SU-DHL-6 (cell line): ENCODE measurements at regions not wholly inside any gene's neighbourhood (a gene's known extent, or its start where the extent isn't known, plus 50 kb on each side); places are given as distances from the start of the nearest gene placed in this dataset.

Experiments
- H2AFZ ChIP-seq: fragments of 200-600 bp; sonication (generic); 2 replicates; pipeline ENCODE4 v1.6.1; 2014; ENCODE audit warnings: low read depth, mild to moderate bottlenecking, moderate library complexity, mixed read lengths, antibody characterized with exemption, low read length; ENCODE audit not compliant: severe bottlenecking
- H3F3A ChIP-seq: fragments of 200-600 bp; shearing (Covaris generic); 2 replicates; pipeline ENCODE4 v1.6.0; 2016; ENCODE audit warnings: antibody characterized with exemption, mild to moderate bottlenecking; ENCODE audit not compliant: insufficient read depth
- H3K27ac ChIP-seq: fragments of 200-600 bp; sonication (generic); 2 replicates; pipeline ENCODE4 v1.5.1; 2016; ENCODE audit warnings: low read depth, mild to moderate bottlenecking, low read length, moderate library complexity, mixed read lengths
- H3K27me3 ChIP-seq: fragments of 200-600 bp; sonication (generic), shearing (Covaris generic); 2 replicates; pipeline ENCODE4 v1.6.0; 2014; ENCODE audit warnings: mild to moderate bottlenecking, low read length
- H3K36me3 ChIP-seq: fragments of 200-600 bp; sonication (generic); 2 replicates; pipeline ENCODE4 v1.6.1; 2014; ENCODE audit warnings: mild to moderate bottlenecking, low read length, mixed read lengths
- H3K4me2 ChIP-seq: fragments of 300-600, 200-600 bp; shearing (Covaris generic), sonication (generic); 2 replicates; pipeline ENCODE4 v1.6.0; 2014; ENCODE audit warnings: low read length, low read depth, mild to moderate bottlenecking; ENCODE audit not compliant: poor library complexity, severe bottlenecking
- H3K4me3 ChIP-seq: fragments of 200-600 bp; sonication (generic); 2 replicates; pipeline ENCODE4 v1.5.1; 2014; ENCODE audit warnings: antibody characterized with exemption, low read length, mild to moderate bottlenecking, mixed read lengths; ENCODE audit not compliant: insufficient read depth, poor library complexity, severe bottlenecking
- H3K79me2 ChIP-seq: fragments of 200-600 bp; sonication (generic); 2 replicates; pipeline ENCODE4 v1.6.1; 2014; ENCODE audit warnings: mild to moderate bottlenecking, low read length, moderate library complexity; ENCODE audit not compliant: insufficient read depth
- H3K9ac ChIP-seq: fragments of 200-600 bp; sonication (generic); 2 replicates; pipeline ENCODE4 v1.7.0; 2014; ENCODE audit warnings: mild to moderate bottlenecking, low read length
- H3K9me2 ChIP-seq: fragments of 200-600 bp; sonication (generic); replicated peaks from 2 replicates; pipeline ENCODE4 v1.6.1; 2014; ENCODE audit warnings: low read length; ENCODE audit not compliant: insufficient read depth
- H3K9me3 ChIP-seq: fragments of 200-600 bp; sonication (generic); 2 replicates; pipeline ENCODE4 v1.6.1; 2014; ENCODE audit warnings: low read length, mixed read lengths; ENCODE audit not compliant: insufficient read depth
- H4K20me1 ChIP-seq: fragments of 200-600 bp; sonication (generic); 2 replicates; pipeline ENCODE4 v1.6.1; 2014; ENCODE audit warnings: low read depth, mild to moderate bottlenecking, antibody characterized with exemption, low read length, moderate library complexity, mixed read lengths
- EZH2phosphoT487 ChIP-seq: fragments of 200-600 bp; sonication (generic), shearing (Covaris generic); conservative IDR thresholded peaks from 2 replicates; pipeline ENCODE4 v1.6.1; 2018; ENCODE audit warnings: mild to moderate bottlenecking, antibody characterized with exemption, low read length, moderate library complexity, mixed read lengths
- TF ChIP-seq, protein P1 (sequence below): fragments of 200-600 bp; sonication (generic); IDR thresholded peaks from one replicate; pipeline ENCODE4 v1.5.1; 2017; ENCODE audit warnings: antibody characterized with exemption, mild to moderate bottlenecking, low read length, moderate library complexity; ENCODE audit not compliant: insufficient read depth, poor library complexity, severe bottlenecking

DNA sequence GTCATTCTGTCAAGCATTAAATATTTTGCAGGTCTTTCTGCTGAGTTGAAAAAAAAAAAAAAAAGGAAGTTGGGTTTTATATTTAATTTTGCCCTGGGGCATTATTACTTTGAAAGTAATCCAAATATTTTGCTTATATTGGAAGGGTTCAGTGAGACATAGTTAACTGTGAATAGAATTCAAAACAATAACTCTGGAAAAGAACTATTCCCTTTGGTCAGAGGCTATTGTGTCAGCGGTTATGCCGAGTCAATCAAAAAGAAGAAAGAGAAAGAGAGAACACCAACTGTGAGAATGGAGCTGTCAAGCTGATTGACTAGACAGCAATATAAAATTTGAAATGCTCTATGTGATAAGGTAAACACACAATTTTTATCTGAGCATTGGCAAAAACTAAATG is 761.7 kb downstream of the ADGRL2 start:
- no peaks in the 10 kb centered on the region for H4K20me1 ChIP-seq
- no peak for TF ChIP-seq EZH2phosphoT487
- TF ChIP-seq, protein P1, sequence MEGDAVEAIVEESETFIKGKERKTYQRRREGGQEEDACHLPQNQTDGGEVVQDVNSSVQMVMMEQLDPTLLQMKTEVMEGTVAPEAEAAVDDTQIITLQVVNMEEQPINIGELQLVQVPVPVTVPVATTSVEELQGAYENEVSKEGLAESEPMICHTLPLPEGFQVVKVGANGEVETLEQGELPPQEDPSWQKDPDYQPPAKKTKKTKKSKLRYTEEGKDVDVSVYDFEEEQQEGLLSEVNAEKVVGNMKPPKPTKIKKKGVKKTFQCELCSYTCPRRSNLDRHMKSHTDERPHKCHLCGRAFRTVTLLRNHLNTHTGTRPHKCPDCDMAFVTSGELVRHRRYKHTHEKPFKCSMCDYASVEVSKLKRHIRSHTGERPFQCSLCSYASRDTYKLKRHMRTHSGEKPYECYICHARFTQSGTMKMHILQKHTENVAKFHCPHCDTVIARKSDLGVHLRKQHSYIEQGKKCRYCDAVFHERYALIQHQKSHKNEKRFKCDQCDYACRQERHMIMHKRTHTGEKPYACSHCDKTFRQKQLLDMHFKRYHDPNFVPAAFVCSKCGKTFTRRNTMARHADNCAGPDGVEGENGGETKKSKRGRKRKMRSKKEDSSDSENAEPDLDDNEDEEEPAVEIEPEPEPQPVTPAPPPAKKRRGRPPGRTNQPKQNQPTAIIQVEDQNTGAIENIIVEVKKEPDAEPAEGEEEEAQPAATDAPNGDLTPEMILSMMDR: no peak
- H3K27ac ChIP-seq: peak overlapping the region; percentile 99
- H3K79me2 ChIP-seq: peaks cover 1% of the 10 kb centered on the region; the same call in 1 of the 2 replicates
- H3K27me3 ChIP-seq: no peaks in the 10 kb centered on the region
- no peaks in the 10 kb centered on the region for H3K36me3 ChIP-seq
- H3K9me2 ChIP-seq: no peaks in the 10 kb centered on the region
- peak overlapping the region; percentile 19 for H3K4me3 ChIP-seq
- peaks cover 43% of the 10 kb centered on the region for H3F3A ChIP-seq
- H3K4me2 ChIP-seq: peak overlapping the region; percentile 93
- H2AFZ ChIP-seq: peak overlapping the region; percentile 46
- peak overlapping the region; percentile 37 for H3K9ac ChIP-seq
- H3K9me3 ChIP-seq: no peaks in the 10 kb centered on the region

DNA sequence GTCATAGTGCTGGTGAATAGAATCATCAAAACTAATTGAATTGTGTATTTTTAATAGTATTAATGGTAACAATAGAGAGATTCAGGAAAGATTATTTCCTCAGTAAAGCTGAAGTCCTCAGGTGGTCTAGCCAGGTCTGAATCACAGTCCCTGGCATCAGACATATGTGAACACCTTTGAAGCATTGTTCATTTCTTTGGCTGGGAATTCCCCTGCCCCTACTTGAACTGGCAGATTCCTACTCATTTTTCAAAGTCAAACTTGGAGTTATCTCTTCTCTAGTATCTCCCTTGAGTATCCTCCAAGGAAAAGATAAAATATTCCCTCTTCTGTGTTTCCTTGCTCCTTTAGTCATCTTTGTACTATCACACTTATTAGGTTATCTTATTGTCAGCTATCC is 759.8 kb downstream of the ADGRL2 start:
- H3K9me2 ChIP-seq: no peaks in the 10 kb centered on the region

DNA sequence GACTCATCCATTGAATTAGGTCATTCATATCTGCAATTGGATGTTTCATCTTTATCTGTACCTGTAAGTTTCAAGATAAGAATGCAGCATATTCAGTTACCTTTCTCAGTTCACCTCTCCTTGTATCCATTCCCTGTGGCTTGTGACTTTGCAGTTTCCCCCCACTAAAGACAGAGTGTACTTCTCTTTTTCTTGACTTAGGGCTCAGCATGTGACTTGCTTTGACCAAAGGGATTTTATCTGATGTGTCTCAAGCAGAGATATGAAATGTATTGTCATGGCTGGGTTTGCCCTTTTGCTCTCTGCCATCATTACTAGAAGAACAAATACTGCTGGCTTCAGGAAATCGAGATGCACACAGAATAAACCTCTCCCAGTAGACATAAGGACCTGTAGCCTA is 754.8 kb downstream of the ADGRL2 start:
- Histone ChIP-seq H3F3A (no peaks in the 10 kb centered on the region), H3K27me3 (no peaks in the 10 kb centered on the region), H3K9me2 (no peaks in the 10 kb centered on the region), H3K4me3 (no peak overlapping the region), H3K9ac (no peak overlapping the region), H2AFZ (no peak overlapping the region), H3K27ac (no peak overlapping the region), H3K79me2 (no peaks in the 10 kb centered on the region), H3K36me3 (no peaks in the 10 kb centered on the region), H3K9me3 (no peaks in the 10 kb centered on the region), H3K4me2 (no peak overlapping the region), H4K20me1 (no peaks in the 10 kb centered on the region)
- TF ChIP-seq, protein P1: no peak
- no peak for TF ChIP-seq EZH2phosphoT487

More for the DNA sequence above, 759.8 kb downstream of the ADGRL2 start:
- H3F3A ChIP-seq: peaks cover 28% of the 10 kb centered on the region
- no peak overlapping the region for H2AFZ ChIP-seq
- no peaks in the 10 kb centered on the region for H3K9me3 ChIP-seq
- H3K27ac ChIP-seq: no peak overlapping the region
- no peak for TF ChIP-seq EZH2phosphoT487
- H3K27me3 ChIP-seq: no peaks in the 10 kb centered on the region
- H3K79me2 ChIP-seq: no peaks in the 10 kb centered on the region
- no peak overlapping the region for H3K4me2 ChIP-seq
- H3K4me3 ChIP-seq: no peak overlapping the region
- H3K36me3 ChIP-seq: no peaks in the 10 kb centered on the region
- no peaks in the 10 kb centered on the region for H4K20me1 ChIP-seq
- H3K9ac ChIP-seq: no peak overlapping the region

DNA sequence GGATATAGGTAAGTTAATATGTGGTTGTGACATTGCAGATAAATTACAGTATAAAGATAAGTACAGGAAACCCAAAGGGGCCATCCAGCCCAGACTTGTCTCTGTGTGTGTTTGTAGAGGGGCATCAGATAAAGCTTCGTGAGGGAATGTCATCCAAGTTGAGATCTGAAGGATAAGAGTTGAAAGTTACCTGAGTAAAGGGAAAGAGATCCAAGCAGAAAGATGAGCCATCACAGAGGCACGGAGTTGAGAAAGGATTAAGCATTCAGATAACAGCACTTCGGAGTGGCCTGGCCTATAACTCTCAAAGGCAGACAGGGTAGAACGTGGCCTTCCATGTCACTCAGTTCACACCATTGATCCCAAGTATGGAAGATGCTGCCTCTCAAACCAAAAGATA is 749.1 kb downstream of the ADGRL2 start:
- no peaks in the 10 kb centered on the region for H3K27me3 ChIP-seq
- no peak overlapping the region for H3K4me3 ChIP-seq
- no peaks in the 10 kb centered on the region for H3K79me2 ChIP-seq
- H4K20me1 ChIP-seq: no peaks in the 10 kb centered on the region
- H3K27ac ChIP-seq: no peak overlapping the region
- H3F3A ChIP-seq: no peaks in the 10 kb centered on the region
- H3K9ac ChIP-seq: no peak overlapping the region
- no peak overlapping the region for H2AFZ ChIP-seq
- no peaks in the 10 kb centered on the region for H3K9me2 ChIP-seq
- no peak overlapping the region for H3K4me2 ChIP-seq
- TF ChIP-seq, protein P1: no peak
- no peak for TF ChIP-seq EZH2phosphoT487
- no peaks in the 10 kb centered on the region for H3K36me3 ChIP-seq
- no peaks in the 10 kb centered on the region for H3K9me3 ChIP-seq
